OCI-LY1 (cell line): ENCODE measurements at regions not wholly inside any gene's neighbourhood (a gene's known extent, or its start where the extent isn't known, plus 50 kb on each side); places are given as distances from the start of the nearest gene placed in this dataset.

Experiments used
- H2AFZ ChIP-seq: fragments of 200-600 bp; sonication (generic), shearing (Covaris generic); 2 replicates; pipeline ENCODE4 v1.6.0; 2014; ENCODE audit warnings: antibody characterized with exemption, mild to moderate bottlenecking, low read length
- H3F3A ChIP-seq: fragments of 200-600 bp; sonication (generic), shearing (Covaris generic); 2 replicates; pipeline ENCODE4 v1.6.0; 2014; ENCODE audit warnings: mild to moderate bottlenecking, antibody characterized with exemption, low read length, moderate library complexity; ENCODE audit not compliant: insufficient read depth
- H3K27ac ChIP-seq: fragments of 200-600 bp; sonication (generic); 2 replicates; pipeline ENCODE4 v1.5.1; 2014; ENCODE audit warnings: low read length, mixed run types, mild to moderate bottlenecking, low read depth; ENCODE audit not compliant: poor library complexity, severe bottlenecking
- H3K27me3 ChIP-seq: fragments of 200-600 bp; sonication (generic); 2 replicates; pipeline ENCODE4 v1.6.0; 2014; ENCODE audit warnings: antibody characterized with exemption, mild to moderate bottlenecking, low read length, moderate library complexity; ENCODE audit not compliant: insufficient read depth
- H3K36me3 ChIP-seq: fragments of 200-600 bp; sonication (generic); 2 replicates; pipeline ENCODE4 v1.6.1; 2014; ENCODE audit warnings: mild to moderate bottlenecking, antibody characterized with exemption, low read length, moderate library complexity, mixed read lengths; ENCODE audit not compliant: insufficient read depth
- H3K4me1 ChIP-seq: fragments of 200-600 bp; sonication (generic); 2 replicates; pipeline ENCODE4 v1.5.1; 2014; ENCODE audit warnings: mild to moderate bottlenecking, low read length, moderate library complexity; ENCODE audit not compliant: insufficient read depth, severe bottlenecking
- H3K4me2 ChIP-seq: fragments of 200-600 bp; sonication (generic), shearing (Covaris generic); 2 replicates; pipeline ENCODE4 v1.6.1; 2014; ENCODE audit warnings: low read length
- H3K4me3 ChIP-seq: fragments of 200-600 bp; sonication (generic); 2 replicates; pipeline ENCODE4 v1.5.1; 2014; ENCODE audit warnings: low read length, low read depth, mild to moderate bottlenecking, mixed read lengths; ENCODE audit not compliant: poor library complexity, severe bottlenecking
- H3K79me2 ChIP-seq: fragments of 200-600 bp; shearing (Covaris generic); 2 replicates; pipeline ENCODE4 v1.6.1; 2016; ENCODE audit warnings: mixed run types, low read length, mixed read lengths; ENCODE audit not compliant: insufficient read depth
- H3K9ac ChIP-seq: fragments of 200-600 bp; sonication (generic), shearing (Covaris generic); 2 replicates; pipeline ENCODE4 v1.6.1; 2014; ENCODE audit warnings: mild to moderate bottlenecking, low read length, mixed read lengths
- H3K9me2 ChIP-seq: fragments of 200-600 bp; sonication (generic), shearing (Covaris generic); 2 replicates; pipeline ENCODE4 v1.6.1; 2014; ENCODE audit warnings: low read depth, mild to moderate bottlenecking, low read length, mixed read lengths
- H3K9me3 ChIP-seq: fragments of 200-600 bp; shearing (Covaris generic); 2 replicates; pipeline ENCODE4 v1.6.1; 2014; ENCODE audit warnings: low read length, mixed read lengths
- H4K20me1 ChIP-seq: fragments of 200-600 bp; sonication (generic), shearing (Covaris generic); 2 replicates; pipeline ENCODE4 v1.6.0; 2016; ENCODE audit warnings: mild to moderate bottlenecking, low read length; ENCODE audit not compliant: insufficient read depth
- EZH2 ChIP-seq: fragments of 200-600 bp; sonication (generic), shearing (Covaris generic); IDR thresholded peaks from 2 replicates; pipeline ENCODE4 v1.8.0; 2017; ENCODE audit warnings: borderline replicate concordance, mixed run types, mild to moderate bottlenecking, antibody characterized with exemption, low read length, moderate library complexity, mixed read lengths
- TF ChIP-seq, protein P1 (sequence below): fragments of 200-600 bp; sonication (generic), shearing (Covaris generic); IDR thresholded peaks from 2 replicates; pipeline ENCODE4 v1.5.1; 2017; ENCODE audit warnings: mild to moderate bottlenecking, antibody characterized with exemption, low read length, moderate library complexity, mixed read lengths

DNA sequence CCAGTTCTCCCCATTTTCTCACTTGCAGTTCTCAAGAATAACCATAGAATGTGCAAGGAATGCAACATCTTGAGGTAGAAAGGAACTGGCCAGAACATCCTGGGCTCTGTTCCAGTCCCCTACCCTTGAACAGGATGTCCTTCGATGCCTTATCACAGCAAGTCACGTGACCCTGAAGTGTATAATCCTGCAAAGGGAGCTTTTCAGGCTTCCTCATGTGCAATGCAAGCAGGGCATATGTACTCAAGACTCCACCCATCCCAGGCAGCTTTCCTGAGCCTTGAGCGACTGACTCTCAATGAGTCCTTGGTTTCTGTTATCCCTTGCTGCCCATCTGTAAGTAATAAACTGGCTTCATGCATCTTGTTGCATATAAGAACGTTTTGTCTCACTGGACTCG is 311.0 kb downstream of the MRPL39 start:
- Histone ChIP-seq H3K27me3 (no peaks in the 10 kb centered on the region), H3F3A (no peaks in the 10 kb centered on the region), H4K20me1 (no peaks in the 10 kb centered on the region), H3K36me3 (no peaks in the 10 kb centered on the region), H3K79me2 (no peaks in the 10 kb centered on the region), H3K4me3 (no peak overlapping the region), H3K4me1 (peaks cover 33% of the 10 kb centered on the region), H3K4me2 (no peak overlapping the region), H2AFZ (no peak overlapping the region), H3K9me2 (no peaks in the 10 kb centered on the region), H3K9me3 (no peaks in the 10 kb centered on the region), H3K9ac (no peak overlapping the region), H3K27ac (no peak overlapping the region)
- TF ChIP-seq EZH2, result no peak
- TF ChIP-seq, protein P1, sequence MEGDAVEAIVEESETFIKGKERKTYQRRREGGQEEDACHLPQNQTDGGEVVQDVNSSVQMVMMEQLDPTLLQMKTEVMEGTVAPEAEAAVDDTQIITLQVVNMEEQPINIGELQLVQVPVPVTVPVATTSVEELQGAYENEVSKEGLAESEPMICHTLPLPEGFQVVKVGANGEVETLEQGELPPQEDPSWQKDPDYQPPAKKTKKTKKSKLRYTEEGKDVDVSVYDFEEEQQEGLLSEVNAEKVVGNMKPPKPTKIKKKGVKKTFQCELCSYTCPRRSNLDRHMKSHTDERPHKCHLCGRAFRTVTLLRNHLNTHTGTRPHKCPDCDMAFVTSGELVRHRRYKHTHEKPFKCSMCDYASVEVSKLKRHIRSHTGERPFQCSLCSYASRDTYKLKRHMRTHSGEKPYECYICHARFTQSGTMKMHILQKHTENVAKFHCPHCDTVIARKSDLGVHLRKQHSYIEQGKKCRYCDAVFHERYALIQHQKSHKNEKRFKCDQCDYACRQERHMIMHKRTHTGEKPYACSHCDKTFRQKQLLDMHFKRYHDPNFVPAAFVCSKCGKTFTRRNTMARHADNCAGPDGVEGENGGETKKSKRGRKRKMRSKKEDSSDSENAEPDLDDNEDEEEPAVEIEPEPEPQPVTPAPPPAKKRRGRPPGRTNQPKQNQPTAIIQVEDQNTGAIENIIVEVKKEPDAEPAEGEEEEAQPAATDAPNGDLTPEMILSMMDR, result no peak

DNA sequence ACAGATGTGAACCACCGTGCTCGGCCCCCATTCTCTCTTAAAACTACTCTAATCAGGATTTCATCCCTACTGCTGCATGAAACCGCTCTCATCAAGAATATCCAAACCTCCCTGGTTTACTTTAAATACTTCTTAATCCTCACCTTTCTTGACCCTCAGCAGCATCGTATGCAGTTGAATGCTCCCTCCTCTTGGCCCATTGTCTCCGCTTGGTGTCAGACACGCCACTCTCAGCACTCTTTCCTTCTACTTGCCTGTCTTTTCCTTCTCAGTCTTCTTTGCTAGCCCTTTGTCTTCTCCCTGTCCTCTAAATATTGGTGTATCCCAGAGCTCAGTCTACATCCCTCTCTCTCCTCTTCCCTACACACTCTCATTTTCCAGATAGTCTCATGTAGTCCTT is 314.9 kb downstream of the MRPL39 start:
- no peak overlapping the region for H3K27ac ChIP-seq
- no peak overlapping the region for H3K4me3 ChIP-seq
- H3K36me3 ChIP-seq, result no peaks in the 10 kb centered on the region
- no peak overlapping the region for H2AFZ ChIP-seq
- H3K4me2 ChIP-seq, result no peak overlapping the region
- H3K9me3 ChIP-seq, result no peaks in the 10 kb centered on the region
- H3K9ac ChIP-seq, result no peak overlapping the region
- no peaks in the 10 kb centered on the region for H3K9me2 ChIP-seq
- H3K79me2 ChIP-seq, result no peaks in the 10 kb centered on the region
- no peaks in the 10 kb centered on the region for H3K27me3 ChIP-seq
- no peaks in the 10 kb centered on the region for H4K20me1 ChIP-seq
- no peaks in the 10 kb centered on the region for H3K4me1 ChIP-seq
- H3F3A ChIP-seq, result no peaks in the 10 kb centered on the region
- TF ChIP-seq, protein P1, result no peak
- TF ChIP-seq EZH2, result no peak

DNA sequence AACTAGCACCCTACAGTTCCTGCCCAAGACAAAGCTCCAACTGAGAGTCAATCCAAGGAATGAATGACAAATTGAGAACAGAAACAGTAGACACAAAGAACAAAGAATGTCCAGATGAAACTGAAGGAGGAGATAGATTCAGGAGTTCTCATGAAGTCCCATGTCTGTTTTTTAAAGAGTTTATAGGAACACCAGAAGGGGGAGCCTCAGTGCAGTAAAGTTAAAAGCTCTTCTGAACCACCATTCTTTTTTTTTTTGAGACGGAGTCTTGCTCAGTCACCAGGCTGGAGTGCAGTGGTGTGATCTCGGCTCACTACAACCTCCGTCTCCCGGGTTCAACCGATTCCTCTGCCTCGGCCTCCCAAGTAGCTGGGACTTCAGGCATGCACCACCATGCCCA is 323.6 kb downstream of the MRPL39 start:
- no peaks in the 10 kb centered on the region for H3K79me2 ChIP-seq
- H3K27me3 ChIP-seq, result no peaks in the 10 kb centered on the region
- no peak overlapping the region for H2AFZ ChIP-seq
- H3K36me3 ChIP-seq, result no peaks in the 10 kb centered on the region
- no peak overlapping the region for H3K9ac ChIP-seq
- no peak overlapping the region for H3K27ac ChIP-seq
- no peaks in the 10 kb centered on the region for H3F3A ChIP-seq
- 0 out of 2 replicates have a peak overlapping the region, but pooled peaks have one; percentile 16 for H3K4me2 ChIP-seq
- H3K9me2 ChIP-seq, result no peaks in the 10 kb centered on the region
- H3K4me1 ChIP-seq, result no peaks in the 10 kb centered on the region
- TF ChIP-seq, protein P1, result peak; percentile 42
- no peak for TF ChIP-seq EZH2
- no peaks in the 10 kb centered on the region for H4K20me1 ChIP-seq
- H3K9me3 ChIP-seq, result no peaks in the 10 kb centered on the region
- peak overlapping the region; percentile 22 for H3K4me3 ChIP-seq
